ENCODE measurements at regions not wholly inside any gene's neighbourhood (a gene's known extent, or its start where the extent isn't known, plus 50 kb on each side); places are given as distances from the start of the nearest gene placed in this dataset.
"Not testable (repeated sequence)": the region's sequence is repeated elsewhere in the genome, so short reads cannot be mapped to it uniquely, and the experiment has no call there.

DNA sequence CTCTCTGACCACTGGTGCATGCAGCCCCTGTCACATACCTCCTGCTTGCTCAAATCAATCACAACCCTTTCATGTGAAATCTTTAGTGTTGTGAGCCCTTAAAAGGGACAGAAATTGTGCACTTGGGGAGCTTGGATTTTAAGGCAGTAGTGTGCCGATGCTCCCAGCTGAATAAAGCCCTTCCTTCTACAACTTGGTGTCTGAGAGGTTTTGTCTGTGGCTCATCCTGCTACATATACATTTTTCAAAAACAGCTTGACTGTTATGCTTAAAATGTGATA is 413.8 kb downstream of the DAD1 start:
- in situ Hi-C loops (cut with MboI); ATAC-seq; H3K36me3 ChIP-seq (ENCODE audit: control insufficient read depth in 2 of 2, insufficient read depth in 2 of 2, low read length in 1 of 2); BruUV-seq (replicated peaks); H3K4me2 ChIP-seq (ENCODE audit: control insufficient read depth, insufficient read depth); intact Hi-C loops (cut with micrococcal nuclease; ENCODE audit: unreplicated experiment); H3K9ac ChIP-seq (ENCODE audit: control insufficient read depth, insufficient read depth, low read length); H3K79me2 ChIP-seq (ENCODE audit: control insufficient read depth, insufficient read depth, low read length); H3K27me3 ChIP-seq (replicated peaks in 1 of 2; ENCODE audit: control insufficient read depth in 2 of 2, insufficient read depth in 2 of 2, low read length in 1 of 2); H3K4me3 ChIP-seq; H4K20me1 ChIP-seq (ENCODE audit: control insufficient read depth, insufficient read depth); POLR2A ChIA-PET; FAIRE-seq; H3K9me3 ChIP-seq (replicated peaks; ENCODE audit: control insufficient read depth, insufficient read depth, low read length); H2AFZ ChIP-seq (ENCODE audit: control insufficient read depth, low read depth, low read length); H3K27ac ChIP-seq (ENCODE audit: control insufficient read depth, insufficient read depth): not testable (repeated sequence)
- peak; percentile 15 for DNase-seq (ENCODE audit: low read depth, low spot score)
- peaks cover 18% of the 10 kb centered on the region; the same call in 1 of the 2 replicates for H3K4me1 ChIP-seq (ENCODE audit: control insufficient read depth, insufficient read depth, low read length)
- TF ChIP-seq, protein P1, sequence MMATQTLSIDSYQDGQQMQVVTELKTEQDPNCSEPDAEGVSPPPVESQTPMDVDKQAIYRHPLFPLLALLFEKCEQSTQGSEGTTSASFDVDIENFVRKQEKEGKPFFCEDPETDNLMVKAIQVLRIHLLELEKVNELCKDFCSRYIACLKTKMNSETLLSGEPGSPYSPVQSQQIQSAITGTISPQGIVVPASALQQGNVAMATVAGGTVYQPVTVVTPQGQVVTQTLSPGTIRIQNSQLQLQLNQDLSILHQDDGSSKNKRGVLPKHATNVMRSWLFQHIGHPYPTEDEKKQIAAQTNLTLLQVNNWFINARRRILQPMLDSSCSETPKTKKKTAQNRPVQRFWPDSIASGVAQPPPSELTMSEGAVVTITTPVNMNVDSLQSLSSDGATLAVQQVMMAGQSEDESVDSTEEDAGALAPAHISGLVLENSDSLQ (IDR thresholded peaks at IDR 0.05): peak; percentile 46; the same call in 1 of the 2 replicates
- 26% methylated on average over 1 of the region's 1 CpG for WGBS (ENCODE audit: insufficient coverage, insufficient replicate concordance, low lambda C conversion rate, missing lambda C conversion rate)
- ChIA-PET CTCF (interaction anchor here (0.7 to 4.4 kb wide), 5 partner anchors 9 to 129 kb away, joined by 3 to 13 read pairs (median 7); no protein-coding TSS in a partner anchor), SMC1A (ENCODE audit: uncharacterized antibody, unreplicated experiment) (interaction anchor here (1.3 kb wide), 1 partner anchor 16 kb away, joined by 4 read pairs; no protein-coding TSS in a partner anchor), RAD21 (ENCODE audit: unreplicated experiment) (interaction anchor here (1.0 kb wide), 2 partner anchors 12 to 47 kb away, joined by 3 read pairs; no protein-coding TSS in a partner anchor)

DNA sequence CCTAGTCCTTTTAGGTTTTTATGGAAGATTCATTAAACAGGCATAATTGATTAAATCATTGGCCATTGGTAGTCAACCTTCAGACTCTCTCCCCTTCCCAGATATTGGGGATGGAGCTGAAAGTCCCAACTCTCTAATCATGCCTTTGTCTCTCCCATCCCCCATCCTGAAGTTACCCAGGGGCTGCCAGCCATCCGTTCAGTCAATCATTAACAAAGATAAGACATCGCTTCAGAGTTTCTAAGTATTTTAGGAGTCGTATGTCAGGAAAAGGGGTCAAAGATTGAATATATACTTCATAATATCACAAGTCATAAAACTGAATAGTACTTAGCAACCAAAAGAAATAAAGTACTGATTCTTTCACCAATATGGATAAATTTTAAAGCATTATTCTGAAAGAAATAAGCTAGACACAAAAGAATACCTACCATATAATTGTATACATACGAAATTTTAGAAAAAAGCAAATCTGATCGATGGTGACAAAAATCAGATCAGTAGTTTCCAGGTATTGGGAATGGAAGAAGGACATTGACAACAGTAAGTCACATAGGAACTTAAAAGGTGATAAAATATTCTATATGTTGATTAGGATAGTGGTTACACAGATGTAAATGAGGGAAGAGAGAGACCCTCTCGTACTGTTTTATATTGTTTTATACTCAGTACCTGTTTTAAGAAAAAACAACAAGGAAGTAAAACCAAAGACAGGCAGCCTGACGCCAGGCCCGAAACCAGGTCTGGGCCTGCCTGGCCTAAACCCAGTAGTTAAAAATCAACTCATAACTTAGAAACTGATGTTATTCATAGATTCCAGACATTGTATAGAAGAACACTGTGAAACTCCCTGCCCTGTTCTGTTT is 414.4 kb downstream of the DAD1 start:
- no peak overlapping the region for H3K27ac ChIP-seq (ENCODE audit: control insufficient read depth, insufficient read depth)
- ChIA-PET CTCF (interaction anchor here (0.7 to 4.4 kb wide), 5 partner anchors 8 to 130 kb away, joined by 3 to 13 read pairs (median 7); no protein-coding TSS in a partner anchor), SMC1A (ENCODE audit: uncharacterized antibody, unreplicated experiment) (interaction anchor here (1.2 to 3.2 kb wide), 3 partner anchors 10 to 27 kb away, joined by 3 to 8 read pairs (median 4); no protein-coding TSS in a partner anchor), POLR2A (no interaction called here), RAD21 (ENCODE audit: unreplicated experiment) (interaction anchor here (1.0 kb wide), 2 partner anchors 12 to 47 kb away, joined by 3 read pairs; no protein-coding TSS in a partner anchor)
- 29% methylated on average over 8 of the region's 8 CpGs for WGBS (ENCODE audit: insufficient coverage, insufficient replicate concordance, low lambda C conversion rate, missing lambda C conversion rate)
- H3K4me2 ChIP-seq (ENCODE audit: control insufficient read depth, insufficient read depth): no peak overlapping the region
- H3K79me2 ChIP-seq (ENCODE audit: control insufficient read depth, insufficient read depth, low read length): no peaks in the 10 kb centered on the region
- no peaks in the 10 kb centered on the region for H3K36me3 ChIP-seq (ENCODE audit: control insufficient read depth in 2 of 2, insufficient read depth in 2 of 2, low read length in 1 of 2)
- BruUV-seq (replicated peaks): no TSS peak
- H2AFZ ChIP-seq (ENCODE audit: control insufficient read depth, low read depth, low read length): no peak overlapping the region
- no peaks in the 10 kb centered on the region; a peak in 1 of 4 replicates for H3K27me3 ChIP-seq (replicated peaks in 1 of 2; ENCODE audit: control insufficient read depth in 2 of 2, insufficient read depth in 2 of 2, low read length in 1 of 2)
- no peaks in the 10 kb centered on the region for H3K9me3 ChIP-seq (replicated peaks; ENCODE audit: control insufficient read depth, insufficient read depth, low read length)
- no peak overlapping the region for H3K9ac ChIP-seq (ENCODE audit: control insufficient read depth, insufficient read depth, low read length)
- intact Hi-C loops (cut with micrococcal nuclease; ENCODE audit: unreplicated experiment) (no loop called here), in situ Hi-C loops (cut with MboI) (no loop called here)
- ATAC-seq (peak; percentile 56), FAIRE-seq (peak; percentile 81), DNase-seq (ENCODE audit: low read depth, low spot score) (no peak)
- H4K20me1 ChIP-seq (ENCODE audit: control insufficient read depth, insufficient read depth): no peaks in the 10 kb centered on the region
- H3K4me3 ChIP-seq: no peak overlapping the region
- H3K4me1 ChIP-seq (ENCODE audit: control insufficient read depth, insufficient read depth, low read length): peaks cover 18% of the 10 kb centered on the region; the same call in 1 of the 2 replicates
- TF ChIP-seq, protein P1 (IDR thresholded peaks at IDR 0.05): no peak
- TF ChIP-seq SMARCA5 (IDR thresholded peaks at IDR 0.05): 0 out of 2 replicates have a peak, but pooled peaks have one; percentile 6
- 0 out of 2 replicates have a peak, but pooled peaks have one; percentile 17 for TF ChIP-seq IKZF1 (conservative IDR thresholded peaks at IDR 0.05)
- TF ChIP-seq NFYA (IDR thresholded peaks at IDR 0.05; ENCODE audit: borderline replicate concordance, low read depth, low read length): no peak
- TF ChIP-seq NFIC (IDR thresholded peaks at IDR 0.05; ENCODE audit: low read depth, low read length): no peak
- TF ChIP-seq, protein P2, sequence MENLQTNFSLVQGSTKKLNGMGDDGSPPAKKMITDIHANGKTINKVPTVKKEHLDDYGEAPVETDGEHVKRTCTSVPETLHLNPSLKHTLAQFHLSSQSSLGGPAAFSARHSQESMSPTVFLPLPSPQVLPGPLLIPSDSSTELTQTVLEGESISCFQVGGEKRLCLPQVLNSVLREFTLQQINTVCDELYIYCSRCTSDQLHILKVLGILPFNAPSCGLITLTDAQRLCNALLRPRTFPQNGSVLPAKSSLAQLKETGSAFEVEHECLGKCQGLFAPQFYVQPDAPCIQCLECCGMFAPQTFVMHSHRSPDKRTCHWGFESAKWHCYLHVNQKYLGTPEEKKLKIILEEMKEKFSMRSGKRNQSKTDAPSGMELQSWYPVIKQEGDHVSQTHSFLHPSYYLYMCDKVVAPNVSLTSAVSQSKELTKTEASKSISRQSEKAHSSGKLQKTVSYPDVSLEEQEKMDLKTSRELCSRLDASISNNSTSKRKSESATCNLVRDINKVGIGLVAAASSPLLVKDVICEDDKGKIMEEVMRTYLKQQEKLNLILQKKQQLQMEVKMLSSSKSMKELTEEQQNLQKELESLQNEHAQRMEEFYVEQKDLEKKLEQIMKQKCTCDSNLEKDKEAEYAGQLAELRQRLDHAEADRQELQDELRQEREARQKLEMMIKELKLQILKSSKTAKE (IDR thresholded peaks at IDR 0.05; ENCODE audit: low read depth, poor library complexity, severe bottlenecking): peak; percentile 31
- TF ChIP-seq MTA2 (IDR thresholded peaks at IDR 0.05; ENCODE audit: low read depth): 0 out of 2 replicates have a peak, but pooled peaks have one; percentile 24
- no peak for TF ChIP-seq SRF (IDR thresholded peaks at IDR 0.05; ENCODE audit: low read depth in 2 of 2, low read length in 2 of 2)
- 0 out of 2 replicates have a peak, but pooled peaks have one; percentile 30 for TF ChIP-seq DPF2 (IDR thresholded peaks at IDR 0.05)
